Endothelial cell of umbilical vein (primary cell): ENCODE measurements at regions not wholly inside any gene's neighbourhood (a gene's known extent, or its start where the extent isn't known, plus 50 kb on each side); places are given as distances from the start of the nearest gene placed in this dataset.

ENCODE experiments used
- BruUV-seq: library from RNA; stranded (reverse); fragments of 400-500 nt; replicated peaks from 2 replicates; lab custom pipeline; 2021; lab: Mats Ljungman, UMichigan
- CTCF ChIA-PET: fragments of 300-600, 350-600 bp; sonication (Branson Sonifier 250); formaldehyde crosslinking; loops from one replicate; lab custom pipeline; 2021; ENCODE audit warnings: antibody characterized with exemption, inconsistent platforms; lab: Charles Lee
- POLR2A ChIA-PET: fragments of 300-600, 350-600 bp; sonication (Branson Sonifier 250); formaldehyde crosslinking; loops from one replicate; lab custom pipeline; 2021; ENCODE audit warnings: antibody characterized with exemption, inconsistent platforms; lab: Charles Lee
- DNase-seq: peaks from one replicate; pipeline ENCODE4 v3.0.0-alpha.2; 2011; ENCODE audit warnings: low read depth, low spot score
- FAIRE-seq: peaks from 2 replicates; lab custom pipeline; 2011; peaks lifted over from hg19 to GRCh38; lab: Jason Lieb, UNC
- H2AFZ ChIP-seq: 2 replicates; pipeline ENCODE4 v1.6.0; 2012; ENCODE audit warnings: low read depth, low read length, control low read depth, inconsistent platforms
- H3K27ac ChIP-seq: 2 replicates; pipeline ENCODE4 v1.5.1; 2011; ENCODE audit warnings: low read depth, mild to moderate bottlenecking, control low read depth, low read length, moderate library complexity; ENCODE audit not compliant: insufficient read depth
- H3K27me3 ChIP-seq, 2 experiments: 2 replicates each; pipeline versions ENCODE4 v1.6.0 to v1.6.1; 2011; ENCODE audit warnings: low read length in 2 of 2, mixed read lengths in 1 of 2; ENCODE audit not compliant: control insufficient read depth in 2 of 2, insufficient read depth in 2 of 2
- H3K36me3 ChIP-seq, 2 experiments: 2 replicates in 1 of 2; 3 replicates in 1 of 2; pipeline ENCODE4 v1.5.1; 2011; ENCODE audit warnings: low read length in 2 of 2, mild to moderate bottlenecking in 1 of 2, moderate library complexity in 1 of 2; ENCODE audit not compliant: control insufficient read depth in 2 of 2, insufficient read depth in 2 of 2; ENCODE audit errors: extremely low read depth in 1 of 2
- H3K4me1 ChIP-seq: 3 replicates; pipeline ENCODE4 v1.5.1; 2011; ENCODE audit warnings: mild to moderate bottlenecking, low read length; ENCODE audit not compliant: control insufficient read depth, insufficient read depth; ENCODE audit errors: extremely low read depth
- H3K4me2 ChIP-seq: 2 replicates; pipeline ENCODE4 v1.6.1; 2011; ENCODE audit warnings: low read length, control low read depth, mixed read lengths; ENCODE audit not compliant: insufficient read depth
- H3K4me3 ChIP-seq, 3 experiments: fragments of 200-600 bp in 1 of 3; sonication (generic), shearing (Covaris generic) in 1 of 3; replicated peaks in 1 of 3; 2 replicates each; pipeline ENCODE4 v1.5.1; 2011 to 2016; ENCODE audit warnings: control low read depth in 3 of 3, low read length in 3 of 3, mild to moderate bottlenecking in 2 of 3, inconsistent platforms in 1 of 3, low read depth in 1 of 3, moderate library complexity in 1 of 3; ENCODE audit not compliant: insufficient read depth in 1 of 3
- H3K79me2 ChIP-seq: 2 replicates; pipeline ENCODE4 v1.6.0; 2012; ENCODE audit warnings: low read length, inconsistent platforms; ENCODE audit not compliant: control insufficient read depth, insufficient read depth
- H3K9ac ChIP-seq: replicated peaks from 2 replicates; pipeline ENCODE3; 2011; ENCODE audit warnings: low read length, control low read depth; ENCODE audit not compliant: insufficient read depth; ENCODE audit errors: extremely low read depth
- H3K9me1 ChIP-seq: replicated peaks from 3 replicates; pipeline ENCODE4 v1.6.0; 2011; ENCODE audit warnings: mild to moderate bottlenecking, low read length; ENCODE audit not compliant: control insufficient read depth, insufficient read depth; ENCODE audit errors: extremely low read depth
- H3K9me3 ChIP-seq: replicated peaks from 2 replicates; pipeline ENCODE4 v1.5.1; 2012; ENCODE audit warnings: low read length, inconsistent platforms; ENCODE audit not compliant: control insufficient read depth, insufficient read depth
- H4K20me1 ChIP-seq: replicated peaks from 2 replicates; pipeline ENCODE3; 2011; ENCODE audit warnings: mild to moderate bottlenecking, low read length; ENCODE audit not compliant: control insufficient read depth, insufficient read depth; ENCODE audit errors: extremely low read depth
- EZH2 ChIP-seq: IDR thresholded peaks from 2 replicates; pipeline ENCODE4 v1.6.1; 2012; ENCODE audit warnings: borderline replicate concordance, low read depth, mild to moderate bottlenecking, moderate library complexity, low read length, inconsistent platforms; ENCODE audit not compliant: severe bottlenecking
- FOS ChIP-seq: IDR thresholded peaks from 2 replicates; pipeline ENCODE4 v1.6.1; 2011; ENCODE audit warnings: mild to moderate bottlenecking, low read length, moderate library complexity, borderline replicate concordance; ENCODE audit not compliant: insufficient read depth
- GATA2 ChIP-seq: IDR thresholded peaks from 2 replicates; pipeline ENCODE4 v1.7.0; 2011; ENCODE audit warnings: low read depth, mild to moderate bottlenecking, moderate library complexity, mixed read lengths, low read length; ENCODE audit not compliant: insufficient read length, insufficient read depth
- JUN ChIP-seq: IDR thresholded peaks from 2 replicates; pipeline ENCODE4 v1.6.1; 2011; ENCODE audit warnings: borderline replicate concordance, low read depth; ENCODE audit not compliant: insufficient read length, insufficient read depth
- MYC ChIP-seq: IDR thresholded peaks from one replicate; pipeline ENCODE4 v1.6.1; 2011; ENCODE audit warnings: mild to moderate bottlenecking, low read depth, low read length
- POLR2A ChIP-seq: IDR thresholded peaks from 2 replicates; pipeline ENCODE4 v1.6.1; 2012; ENCODE audit warnings: low read depth, mild to moderate bottlenecking, control low read depth, low read length
- POLR2AphosphoS5 ChIP-seq: IDR thresholded peaks from 2 replicates; pipeline ENCODE4 v1.6.1; 2012; ENCODE audit warnings: low read depth, mild to moderate bottlenecking, control low read depth, low read length, moderate library complexity; ENCODE audit not compliant: insufficient read depth
- dilution Hi-C: fragments of 300-500 bp; cut with MboI; formaldehyde crosslinking; loops from one replicate; pipeline ENCODE4 v1.15.0; 2019; ENCODE audit warnings: low sequenced_read_pairs; ENCODE audit not compliant: extremely low pct_ligation_motif_present
- intact Hi-C: fragments of 100-400 bp; cut with micrococcal nuclease; formaldehyde crosslinking; loops from one replicate; pipeline ENCODE4 v1.10.0; 2022
- TF ChIP-seq, protein P1 (sequence below), 2 donors: IDR thresholded peaks; 1 replicate in 1 of 2; 2 replicates in 1 of 2; pipeline ENCODE4 v1.5.1; 2011; ENCODE audit warnings: low read length in 2 of 2, mild to moderate bottlenecking in 2 of 2, moderate library complexity in 2 of 2, control low read depth in 1 of 2, inconsistent platforms in 1 of 2, low read depth in 1 of 2; ENCODE audit not compliant: insufficient read depth in 1 of 2; ENCODE audit errors: extremely low read depth in 1 of 2
- TF ChIP-seq, protein P2 (sequence below): IDR thresholded peaks from 2 replicates; pipeline ENCODE4 v1.6.1; 2011; ENCODE audit not compliant: insufficient read depth, insufficient read length

DNA sequence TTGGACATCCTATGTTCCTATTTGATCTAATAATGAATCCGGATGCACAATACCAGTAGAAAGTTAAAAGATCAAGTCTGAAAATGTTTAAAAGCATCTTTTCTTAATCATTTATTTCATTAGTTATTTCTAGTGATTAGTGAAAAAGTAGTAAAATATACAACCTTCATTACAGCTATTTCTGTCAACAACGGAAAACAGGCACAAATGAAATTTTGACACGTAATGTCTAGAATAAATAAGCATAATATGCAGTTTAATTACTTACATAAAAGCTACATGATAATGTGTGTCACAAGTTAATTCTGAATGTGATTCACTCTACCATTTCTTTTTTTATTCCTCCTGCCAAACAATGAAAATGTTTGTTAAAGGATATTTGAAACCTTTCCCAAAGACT lies 216.1 kb downstream of the MYCN start:
- TF ChIP-seq, protein P1, sequence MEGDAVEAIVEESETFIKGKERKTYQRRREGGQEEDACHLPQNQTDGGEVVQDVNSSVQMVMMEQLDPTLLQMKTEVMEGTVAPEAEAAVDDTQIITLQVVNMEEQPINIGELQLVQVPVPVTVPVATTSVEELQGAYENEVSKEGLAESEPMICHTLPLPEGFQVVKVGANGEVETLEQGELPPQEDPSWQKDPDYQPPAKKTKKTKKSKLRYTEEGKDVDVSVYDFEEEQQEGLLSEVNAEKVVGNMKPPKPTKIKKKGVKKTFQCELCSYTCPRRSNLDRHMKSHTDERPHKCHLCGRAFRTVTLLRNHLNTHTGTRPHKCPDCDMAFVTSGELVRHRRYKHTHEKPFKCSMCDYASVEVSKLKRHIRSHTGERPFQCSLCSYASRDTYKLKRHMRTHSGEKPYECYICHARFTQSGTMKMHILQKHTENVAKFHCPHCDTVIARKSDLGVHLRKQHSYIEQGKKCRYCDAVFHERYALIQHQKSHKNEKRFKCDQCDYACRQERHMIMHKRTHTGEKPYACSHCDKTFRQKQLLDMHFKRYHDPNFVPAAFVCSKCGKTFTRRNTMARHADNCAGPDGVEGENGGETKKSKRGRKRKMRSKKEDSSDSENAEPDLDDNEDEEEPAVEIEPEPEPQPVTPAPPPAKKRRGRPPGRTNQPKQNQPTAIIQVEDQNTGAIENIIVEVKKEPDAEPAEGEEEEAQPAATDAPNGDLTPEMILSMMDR (IDR thresholded peaks at IDR 0.05; ENCODE audit: extremely low read depth in 1 of 2, insufficient read depth in 1 of 2, low read depth in 1 of 2, low read length in 2 of 2): no peak
- TF ChIP-seq POLR2AphosphoS5 (no peak), GATA2 (no peak), FOS (no peak)
- Histone ChIP-seq H3K9ac (no peak overlapping the region), H3K27ac (no peak overlapping the region), H3K4me3 (no peak overlapping the region), H3K4me2 (no peak overlapping the region), H2AFZ (no peak overlapping the region), H3K79me2 (no peaks in the 10 kb centered on the region), H3K4me1 (no peaks in the 10 kb centered on the region), H3K27me3 (no peaks in the 10 kb centered on the region), H3K9me1 (no peaks in the 10 kb centered on the region), H3K36me3 (no peaks in the 10 kb centered on the region), H3K9me3 (no peaks in the 10 kb centered on the region), H4K20me1 (no peaks in the 10 kb centered on the region)
- no TSS peak for BruUV-seq
- ChIA-PET POLR2A (no interaction called here), CTCF (no interaction called here)
- dilution Hi-C loops: no loop called here
- DNase-seq: no peak
- intact Hi-C loops: no loop called here
- no peak for FAIRE-seq

DNA sequence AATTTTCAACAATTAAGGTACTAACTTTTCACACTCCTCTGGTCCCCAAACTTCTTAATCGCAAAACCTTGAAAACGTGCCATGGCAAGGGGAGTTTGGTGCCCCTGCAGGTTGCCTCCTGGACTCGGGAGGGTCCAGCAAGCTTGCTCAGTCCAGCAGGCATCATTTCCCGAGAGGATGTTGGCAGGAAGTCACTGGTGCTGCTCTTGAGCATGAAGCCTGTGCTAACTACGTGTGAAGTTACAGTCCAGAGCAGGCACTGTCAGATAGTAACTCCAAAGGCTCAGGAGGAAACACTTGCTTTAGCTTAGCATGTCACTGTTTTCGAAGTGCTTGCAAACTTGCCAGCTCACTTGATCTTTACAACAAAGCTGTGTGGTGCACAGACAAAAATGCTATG lies 215.4 kb downstream of the MYCN start:
- DNase-seq (no peak), FAIRE-seq (no peak)
- H3K4me1 ChIP-seq: no peaks in the 10 kb centered on the region
- H3K9me3 ChIP-seq: no peaks in the 10 kb centered on the region
- H3K27ac ChIP-seq: no peak overlapping the region
- no peak overlapping the region for H3K9ac ChIP-seq
- H3K79me2 ChIP-seq: no peaks in the 10 kb centered on the region
- H4K20me1 ChIP-seq: no peaks in the 10 kb centered on the region
- H3K4me2 ChIP-seq: no peak overlapping the region
- H3K27me3 ChIP-seq: no peaks in the 10 kb centered on the region
- no peaks in the 10 kb centered on the region for H3K36me3 ChIP-seq
- ChIA-PET POLR2A (no interaction called here), CTCF (no interaction called here)
- no peak for TF ChIP-seq GATA2
- TF ChIP-seq, protein P1 (IDR thresholded peaks at IDR 0.05; ENCODE audit: extremely low read depth in 1 of 2, insufficient read depth in 1 of 2, low read depth in 1 of 2, low read length in 2 of 2): no peak
- TF ChIP-seq MYC: no peak
- no peak for TF ChIP-seq EZH2
- no peak for TF ChIP-seq POLR2AphosphoS5
- no peak for TF ChIP-seq POLR2A
- TF ChIP-seq, protein P2, sequence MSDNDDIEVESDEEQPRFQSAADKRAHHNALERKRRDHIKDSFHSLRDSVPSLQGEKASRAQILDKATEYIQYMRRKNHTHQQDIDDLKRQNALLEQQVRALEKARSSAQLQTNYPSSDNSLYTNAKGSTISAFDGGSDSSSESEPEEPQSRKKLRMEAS: no peak
- no peak for TF ChIP-seq FOS
- TF ChIP-seq JUN: no peak
- H2AFZ ChIP-seq: no peak overlapping the region
- BruUV-seq: no TSS peak
- no peak overlapping the region for H3K4me3 ChIP-seq
- H3K9me1 ChIP-seq: no peaks in the 10 kb centered on the region
- intact Hi-C loops: no loop called here
- dilution Hi-C loops: no loop called here
